Upper lobe of left lung (tissue), 6 donors: ENCODE measurements at regions not wholly inside any gene's neighbourhood (a gene's known extent, or its start where the extent isn't known, plus 50 kb on each side); places are given as distances from the start of the nearest gene placed in this dataset.

Experiments used
- ATAC-seq, 2 donors: fragments of 200-7000 bp; cut with Tn5 transposase; one replicate each; pipeline ENCODE4 v1.9.1; 2022; ENCODE audit warnings: mild to moderate bottlenecking in 2 of 2, moderate library complexity in 2 of 2; ENCODE audit not compliant: low FRiP score in 2 of 2
- DNase-seq, 2 donors: peaks; one replicate each; pipeline ENCODE4 v3.0.0-alpha.2; 2019 to 2020
- H3K27ac ChIP-seq, 4 donors: fragments of 200-600 bp; sonication (generic); one replicate each; pipeline ENCODE4 v1.5.1; 2016 to 2019
- H3K27me3 ChIP-seq, 4 donors: fragments of 200-600 bp; sonication (generic); one replicate each; pipeline ENCODE4 v1.5.1; 2017 to 2019
- H3K36me3 ChIP-seq, 4 donors: fragments of 200-600 bp; sonication (generic); one replicate each; pipeline ENCODE4 v1.5.1; 2016 to 2019
- H3K4me1 ChIP-seq, 4 donors: fragments of 200-600 bp; sonication (generic); one replicate each; pipeline ENCODE4 v1.5.1; 2018 to 2019
- H3K4me3 ChIP-seq, 4 donors: fragments of 200-600 bp; sonication (generic); one replicate each; pipeline ENCODE4 v1.5.1; 2017 to 2019; ENCODE audit warnings: mild to moderate bottlenecking in 2 of 4, moderate library complexity in 1 of 4
- H3K9me3 ChIP-seq, 4 donors: fragments of 200-600 bp; sonication (generic); one replicate each; pipeline ENCODE4 v1.5.1; 2018 to 2019
- CTCF ChIP-seq, 6 experiments: fragments of 450-650 bp in 4 of 6; fragments of 200-600 bp in 2 of 6; sonication (generic) in 2 of 6; IDR thresholded peaks; one replicate each; pipeline ENCODE4 v1.5.1; 2016 to 2019; ENCODE audit warnings: antibody characterized with exemption in 6 of 6
- EP300 ChIP-seq, 4 donors: sonication (generic); formaldehyde crosslinking; IDR thresholded peaks; one replicate each; pipeline ENCODE4 v1.5.1; 2017; ENCODE audit warnings: antibody characterized with exemption in 4 of 4, control low read depth in 2 of 4
- POLR2A ChIP-seq, 4 donors: fragments of 450-650 bp; IDR thresholded peaks; one replicate each; pipeline ENCODE4 v1.5.1; 2016 to 2017; ENCODE audit warnings: antibody characterized with exemption in 4 of 4, mild to moderate bottlenecking in 2 of 4
- POLR2AphosphoS5 ChIP-seq, 2 donors: sonication (generic); formaldehyde crosslinking; IDR thresholded peaks; one replicate each; pipeline ENCODE4 v1.5.1; 2017; ENCODE audit warnings: antibody characterized with exemption in 2 of 2
- WGBS, 2 donors: methylation state at CpG; one replicate each; pipeline ENCODE4 v1.1.5; 2017 to 2018; 5-methylcytosine and 5-hydroxymethylcytosine counted together
- donor health status: DM: no; HTN: no; CAD: no; lungs with moderate emphysema.
- donor health status: DM: no; HTN: yes; CAD: no; lungs with severe emphysema.

DNA sequence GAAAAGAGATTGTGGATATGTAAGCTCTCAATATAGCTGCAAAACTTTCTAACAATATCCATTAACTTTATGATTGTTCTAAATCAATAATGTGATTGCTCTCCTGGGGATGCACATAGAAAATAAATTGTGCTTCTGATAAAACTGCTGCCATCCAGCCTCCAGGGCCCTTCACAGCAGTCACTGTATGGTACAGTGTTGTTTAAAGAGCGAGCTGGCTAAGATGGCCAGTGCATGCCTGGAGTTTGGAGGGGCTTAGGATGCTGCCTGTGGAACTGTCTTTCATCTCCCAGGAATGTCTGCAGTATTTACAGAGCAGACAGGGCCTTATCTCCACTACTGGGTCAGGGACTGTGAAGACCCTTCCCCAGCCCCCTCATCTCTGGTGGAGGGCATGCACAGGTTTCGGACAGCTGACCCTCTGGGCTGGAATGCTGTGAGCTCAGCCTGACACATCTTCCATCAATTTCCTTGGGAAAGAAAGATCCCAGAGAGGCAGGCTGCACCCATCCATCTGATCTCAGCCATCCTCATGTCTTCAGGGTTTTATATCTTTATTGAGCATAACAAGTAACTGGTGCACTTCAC is 137.0 kb downstream of the PLPP3 start:
- Histone ChIP-seq H3K27ac (no peak overlapping the region), H3K36me3 (no peaks in the 10 kb centered on the region), H3K9me3 (no peaks in the 10 kb centered on the region), H3K4me3 (no peak overlapping the region), H3K27me3 (no peaks in the 10 kb centered on the region), H3K4me1 (peaks cover 17 to 27% (median 25%) of the 10 kb centered on the region in 4 donors)
- 88 to 90% methylated on average over 1 to 2 of the region's 2 CpGs for WGBS, 2 donors
- DNase-seq, result no peak
- no peak for ATAC-seq
- TF ChIP-seq EP300 (IDR thresholded peaks at IDR 0.05) (no peak), CTCF (IDR thresholded peaks at IDR 0.05) (no peak), POLR2AphosphoS5 (IDR thresholded peaks at IDR 0.05) (no peak), POLR2A (IDR thresholded peaks at IDR 0.05) (no peak)

- ATAC-seq, result no peak
Measured at GRCh38 chr1:56441601-56442000, 137.8 kb downstream of the PLPP3 start.

DNA sequence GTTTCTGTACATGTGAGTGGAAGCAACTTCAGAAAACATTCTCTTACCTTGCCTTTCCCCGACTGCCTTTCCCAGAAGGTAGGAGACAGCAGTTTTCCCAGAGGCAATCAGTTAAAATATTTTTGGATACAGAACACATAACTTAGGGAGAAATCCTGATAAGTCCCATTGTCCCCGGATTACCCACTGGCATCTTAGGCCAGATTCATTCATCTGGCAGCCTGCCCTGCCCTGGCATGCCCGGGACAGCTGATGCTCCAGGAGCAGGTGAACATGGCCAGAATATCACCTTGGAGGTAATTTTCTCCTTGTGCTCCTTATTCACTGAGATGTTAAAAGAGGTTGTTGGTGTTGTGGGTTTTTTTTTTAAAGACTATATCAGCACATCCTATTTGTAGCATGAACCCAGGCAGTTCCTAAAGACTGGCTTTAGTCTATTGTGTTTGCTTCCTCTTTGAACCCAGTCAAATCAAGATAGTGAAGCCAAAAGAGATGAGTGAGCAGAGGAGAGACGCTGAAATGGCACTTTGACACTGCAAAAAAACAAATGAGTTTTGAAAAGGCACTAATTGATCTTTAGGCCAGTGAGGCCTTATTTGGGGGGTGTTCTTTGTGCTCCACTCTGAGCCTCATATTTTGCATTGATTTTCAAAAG is 139.6 kb downstream of the PLPP3 start:
- no peaks in the 10 kb centered on the region for H3K27me3 ChIP-seq
- TF ChIP-seq CTCF (IDR thresholded peaks at IDR 0.05) (no peak), POLR2AphosphoS5 (IDR thresholded peaks at IDR 0.05) (no peak), POLR2A (IDR thresholded peaks at IDR 0.05) (no peak), EP300 (IDR thresholded peaks at IDR 0.05) (no peak)
- peaks cover 0 to 12% (median 5%) of the 10 kb centered on the region in 4 donors for H3K4me1 ChIP-seq
- H3K27ac ChIP-seq, result no peak overlapping the region
- no peak for DNase-seq
- H3K9me3 ChIP-seq, result no peaks in the 10 kb centered on the region
- no peaks in the 10 kb centered on the region for H3K36me3 ChIP-seq
- H3K4me3 ChIP-seq, result no peak overlapping the region
- no peak for ATAC-seq
- 25 to 34% methylated on average over 3 to 4 of the region's 4 CpGs for WGBS, 2 donors

More at GRCh38 chr1:56441601-56442000, 137.8 kb downstream of the PLPP3 start:
- TF ChIP-seq CTCF (IDR thresholded peaks at IDR 0.05), result no peak
- TF ChIP-seq POLR2A (IDR thresholded peaks at IDR 0.05), result no peak
- TF ChIP-seq POLR2AphosphoS5 (IDR thresholded peaks at IDR 0.05), result no peak
- no peak for TF ChIP-seq EP300 (IDR thresholded peaks at IDR 0.05)
- WGBS, 2 donors, result 67 to 78% methylated on average over 3 of the region's 3 CpGs
- no peak for DNase-seq
- Histone ChIP-seq H3K36me3 (no peaks in the 10 kb centered on the region), H3K27ac (no peak overlapping the region), H3K4me1 (peaks cover 11 to 22% (median 19%) of the 10 kb centered on the region in 4 donors), H3K27me3 (no peaks in the 10 kb centered on the region), H3K9me3 (no peaks in the 10 kb centered on the region), H3K4me3 (no peak overlapping the region)

- Histone ChIP-seq H3K9me3 (no peaks in the 10 kb centered on the region), H3K4me3 (no peak overlapping the region), H3K27ac (no peak overlapping the region), H3K36me3 (no peaks in the 10 kb centered on the region), H3K4me1 (peaks cover 0 to 9% (median 5%) of the 10 kb centered on the region in 4 donors), H3K27me3 (no peaks in the 10 kb centered on the region)
- ATAC-seq, result no peak
- WGBS, 2 donors, result 94 to 95% methylated on average over 4 of the region's 4 CpGs
- no peak for DNase-seq
- TF ChIP-seq CTCF (IDR thresholded peaks at IDR 0.05), result no peak
- no peak for TF ChIP-seq POLR2AphosphoS5 (IDR thresholded peaks at IDR 0.05)
- TF ChIP-seq POLR2A (IDR thresholded peaks at IDR 0.05), result no peak
- no peak for TF ChIP-seq EP300 (IDR thresholded peaks at IDR 0.05)
Measured at GRCh38 chr1:56438901-56439551, 140.3 kb downstream of the PLPP3 start.
